Cardiac muscle cell (in vitro differentiated cells and primary cell): ENCODE measurements at regions not wholly inside any gene's neighbourhood (a gene's known extent, or its start where the extent isn't known, plus 50 kb on each side); places are given as distances from the start of the nearest gene placed in this dataset.

Source experiments
- DNase-seq, 2 donors: peaks; one replicate each; pipeline versions ENCODE4 v3.0.0 to v3.0.0-alpha.2; 2010 to 2017; ENCODE audit warnings: low read depth in 1 of 2, low spot score in 1 of 2
- H3K27ac ChIP-seq: fragments of 200-600 bp; sonication (generic); 2 replicates; pipeline ENCODE4 v1.5.1; 2016
- H3K27me3 ChIP-seq: fragments of 200-600 bp; sonication (generic); 2 replicates; pipeline ENCODE4 v1.6.0; 2016; ENCODE audit warnings: control low read depth
- H3K36me3 ChIP-seq: fragments of 200-600 bp; sonication (generic); 2 replicates; pipeline ENCODE4 v1.5.1; 2016; ENCODE audit warnings: control low read depth
- H3K4me1 ChIP-seq: fragments of 200-600 bp; sonication (generic); 2 replicates; pipeline ENCODE4 v1.8.1; 2017; ENCODE audit warnings: low read depth, mild to moderate bottlenecking, mixed run types
- H3K4me3 ChIP-seq: fragments of 200-600 bp; sonication (generic); 2 replicates; pipeline ENCODE4 v1.5.1; 2016; ENCODE audit warnings: mild to moderate bottlenecking
- H3K9me3 ChIP-seq: fragments of 200-600 bp; sonication (generic); 2 replicates; pipeline ENCODE4 v1.5.1; 2017; ENCODE audit warnings: low read depth, mild to moderate bottlenecking, control low read depth
- CTCF ChIP-seq: IDR thresholded peaks from 2 replicates; pipeline ENCODE4 v1.5.1; 2012; ENCODE audit warnings: low read depth, mild to moderate bottlenecking, low read length

GRCh38 chr5:57745700-57746651 lies 263.4 kb upstream of the ACTBL2 start:
- no peak overlapping the region for H3K4me3 ChIP-seq
- TF ChIP-seq CTCF = no peak
- H3K9me3 ChIP-seq = no peaks in the 10 kb centered on the region
- no peak for DNase-seq
- no peaks in the 10 kb centered on the region for H3K36me3 ChIP-seq
- H3K27ac ChIP-seq = no peak overlapping the region
- no peaks in the 10 kb centered on the region for H3K27me3 ChIP-seq
- no peaks in the 10 kb centered on the region for H3K4me1 ChIP-seq

- Histone ChIP-seq H3K36me3 (no peaks in the 10 kb centered on the region), H3K4me1 (no peaks in the 10 kb centered on the region), H3K4me3 (no peak overlapping the region), H3K27me3 (no peaks in the 10 kb centered on the region), H3K27ac (no peak overlapping the region), H3K9me3 (no peaks in the 10 kb centered on the region)
- no peak for DNase-seq
- no peak for TF ChIP-seq CTCF
These were observed 262.4 kb upstream of the ACTBL2 start for GRCh38 chr5:57745029-57745428.

- Histone ChIP-seq H3K9me3 (no peaks in the 10 kb centered on the region), H3K36me3 (no peaks in the 10 kb centered on the region), H3K4me1 (peaks cover 12% of the 10 kb centered on the region), H3K27ac (no peak overlapping the region), H3K27me3 (no peaks in the 10 kb centered on the region), H3K4me3 (no peak overlapping the region)
- DNase-seq = no peak
- no peak for TF ChIP-seq CTCF
These were observed 258.7 kb upstream of the ACTBL2 start for GRCh38 chr5:57741336-57741735.

- Histone ChIP-seq H3K4me3 (no peak overlapping the region), H3K36me3 (no peaks in the 10 kb centered on the region), H3K27ac (no peak overlapping the region), H3K9me3 (no peaks in the 10 kb centered on the region), H3K4me1 (peaks cover 12% of the 10 kb centered on the region), H3K27me3 (no peaks in the 10 kb centered on the region)
- TF ChIP-seq CTCF = no peak
- no peak for DNase-seq
These were observed 256.2 kb upstream of the ACTBL2 start for GRCh38 chr5:57738787-57739186.

- no peak overlapping the region for H3K27ac ChIP-seq
- H3K27me3 ChIP-seq = no peaks in the 10 kb centered on the region
- no peak for TF ChIP-seq CTCF
- H3K4me3 ChIP-seq = no peak overlapping the region
- H3K36me3 ChIP-seq = no peaks in the 10 kb centered on the region
- no peaks in the 10 kb centered on the region for H3K9me3 ChIP-seq
- H3K4me1 ChIP-seq = peaks cover 12% of the 10 kb centered on the region
- peak in 1 of 2 donors; percentile 21 for DNase-seq
These were observed 255.7 kb upstream of the ACTBL2 start for GRCh38 chr5:57738301-57738700.
